Keratinocyte (primary cell): ENCODE measurements at regions not wholly inside any gene's neighbourhood (a gene's known extent, or its start where the extent isn't known, plus 50 kb on each side); places are given as distances from the start of the nearest gene placed in this dataset.

Source experiments
- DNase-seq: peaks from one replicate; pipeline ENCODE4 v3.0.0-alpha.2; 2011; ENCODE audit warnings: low read depth, missing footprints, low spot score
- FAIRE-seq: peaks from 2 replicates; lab custom pipeline; 2011; peaks lifted over from hg19 to GRCh38; lab: Jason Lieb, UNC
- H2AFZ ChIP-seq: 2 replicates; pipeline ENCODE4 v1.6.0; 2012; ENCODE audit warnings: low read length, control low read depth, inconsistent platforms; ENCODE audit not compliant: control insufficient read depth
- H3K27ac ChIP-seq: 2 replicates; pipeline ENCODE4 v1.5.1; 2011; ENCODE audit warnings: low read length; ENCODE audit not compliant: control insufficient read depth, insufficient read depth
- H3K27me3 ChIP-seq: 3 replicates; pipeline ENCODE4 v1.6.0; 2011; ENCODE audit warnings: low read length; ENCODE audit not compliant: control insufficient read depth, insufficient read depth; ENCODE audit errors: extremely low read depth
- H3K36me3 ChIP-seq, 2 experiments: 2 replicates in 1 of 2; 3 replicates in 1 of 2; pipeline ENCODE4 v1.5.1; 2011; ENCODE audit warnings: low read length in 2 of 2, mild to moderate bottlenecking in 1 of 2; ENCODE audit not compliant: control insufficient read depth in 2 of 2, insufficient read depth in 2 of 2; ENCODE audit errors: extremely low read depth in 1 of 2
- H3K4me1 ChIP-seq: 3 replicates; pipeline ENCODE4 v1.5.1; 2011; ENCODE audit warnings: low read length; ENCODE audit not compliant: control insufficient read depth, insufficient read depth; ENCODE audit errors: extremely low read depth
- H3K4me2 ChIP-seq: 3 replicates; pipeline ENCODE4 v1.6.0; 2011; ENCODE audit warnings: low read depth, low read length; ENCODE audit not compliant: control insufficient read depth, insufficient read depth; ENCODE audit errors: extremely low read depth
- H3K4me3 ChIP-seq, 3 experiments: fragments of 200-600 bp in 1 of 3; sonication (generic) in 1 of 3; 2 replicates in 2 of 3; 3 replicates in 1 of 3; pipeline ENCODE4 v1.5.1; 2011 to 2016; ENCODE audit warnings: low read length in 3 of 3, mild to moderate bottlenecking in 3 of 3, control low read depth in 2 of 3, inconsistent platforms in 1 of 3, low read depth in 1 of 3, mixed read lengths in 1 of 3, mixed run types in 1 of 3, moderate library complexity in 1 of 3; ENCODE audit not compliant: control insufficient read depth in 2 of 3, insufficient read depth in 2 of 3; ENCODE audit errors: extremely low read depth in 1 of 3
- H3K79me2 ChIP-seq: 2 replicates; pipeline ENCODE4 v1.6.0; 2012; ENCODE audit warnings: low read length; ENCODE audit not compliant: control insufficient read depth, insufficient read depth
- H3K9ac ChIP-seq: 3 replicates; pipeline ENCODE4 v1.6.0; 2011; ENCODE audit warnings: low read length; ENCODE audit not compliant: control insufficient read depth, insufficient read depth; ENCODE audit errors: extremely low read depth
- H3K9me1 ChIP-seq: 3 replicates; pipeline ENCODE4 v1.6.0; 2011; ENCODE audit warnings: low read length; ENCODE audit not compliant: control insufficient read depth, insufficient read depth; ENCODE audit errors: extremely low read depth
- H3K9me3 ChIP-seq: 2 replicates; pipeline ENCODE4 v1.5.1; 2012; ENCODE audit warnings: low read depth, low read length; ENCODE audit not compliant: control insufficient read depth
- H4K20me1 ChIP-seq: 3 replicates; pipeline ENCODE4 v1.6.0; 2011; ENCODE audit warnings: low read length; ENCODE audit not compliant: control insufficient read depth, insufficient read depth; ENCODE audit errors: extremely low read depth
- EZH2 ChIP-seq: IDR thresholded peaks from one replicate; pipeline ENCODE4 v1.6.1; 2012; ENCODE audit warnings: inconsistent platforms, mild to moderate bottlenecking, low read length, moderate library complexity
- dilution Hi-C: fragments of 300-500 bp; cut with MboI; formaldehyde crosslinking; loops from one replicate; pipeline ENCODE4 v1.7.0; 2020; ENCODE audit warnings: low sequenced_read_pairs; ENCODE audit not compliant: extremely low pct_ligation_motif_present
- TF ChIP-seq, protein P1 (sequence below), 3 experiments: IDR thresholded peaks in 1 of 3; conservative IDR thresholded peaks in 1 of 3; optimal IDR thresholded peaks in 1 of 3; 2 replicates in 2 of 3; 3 replicates in 1 of 3; pipeline versions ENCODE3 to v1.5.1; 2011; ENCODE audit warnings: low read length in 3 of 3, mild to moderate bottlenecking in 3 of 3, moderate library complexity in 2 of 3, control low read depth in 1 of 3, inconsistent platforms in 1 of 3; ENCODE audit not compliant: insufficient read depth in 2 of 3; ENCODE audit errors: extremely low read depth in 1 of 3

DNA sequence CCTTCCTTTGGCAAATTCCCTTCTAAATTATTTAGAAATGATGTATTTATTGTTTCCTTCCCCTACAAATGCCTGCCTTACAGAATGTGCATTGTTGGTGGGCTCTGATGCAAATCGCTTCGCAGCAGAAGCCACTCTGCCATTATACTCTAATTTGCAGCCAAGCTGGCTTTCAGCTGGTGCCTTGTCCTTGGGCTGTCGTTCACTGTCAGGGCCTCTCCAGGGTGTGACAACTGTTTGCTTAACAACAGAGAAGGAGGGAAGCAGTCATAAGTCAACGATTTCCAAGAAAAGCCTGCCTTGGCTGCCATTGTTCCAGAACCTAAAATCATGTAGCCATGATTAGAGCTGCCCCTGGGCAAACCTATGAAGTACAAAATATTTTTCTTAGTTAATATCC, 260.1 kb upstream of the RGMB start:
- H3K9me1 ChIP-seq, result no peaks in the 10 kb centered on the region
- no peak overlapping the region for H3K9ac ChIP-seq
- H2AFZ ChIP-seq, result no peak overlapping the region
- H3K4me1 ChIP-seq, result no peaks in the 10 kb centered on the region
- no peak overlapping the region for H3K4me2 ChIP-seq
- no peak overlapping the region for H3K4me3 ChIP-seq
- no peaks in the 10 kb centered on the region for H4K20me1 ChIP-seq
- no peak overlapping the region for H3K27ac ChIP-seq
- FAIRE-seq, result no peak
- H3K79me2 ChIP-seq, result no peaks in the 10 kb centered on the region
- no peaks in the 10 kb centered on the region for H3K36me3 ChIP-seq
- TF ChIP-seq, protein P1, sequence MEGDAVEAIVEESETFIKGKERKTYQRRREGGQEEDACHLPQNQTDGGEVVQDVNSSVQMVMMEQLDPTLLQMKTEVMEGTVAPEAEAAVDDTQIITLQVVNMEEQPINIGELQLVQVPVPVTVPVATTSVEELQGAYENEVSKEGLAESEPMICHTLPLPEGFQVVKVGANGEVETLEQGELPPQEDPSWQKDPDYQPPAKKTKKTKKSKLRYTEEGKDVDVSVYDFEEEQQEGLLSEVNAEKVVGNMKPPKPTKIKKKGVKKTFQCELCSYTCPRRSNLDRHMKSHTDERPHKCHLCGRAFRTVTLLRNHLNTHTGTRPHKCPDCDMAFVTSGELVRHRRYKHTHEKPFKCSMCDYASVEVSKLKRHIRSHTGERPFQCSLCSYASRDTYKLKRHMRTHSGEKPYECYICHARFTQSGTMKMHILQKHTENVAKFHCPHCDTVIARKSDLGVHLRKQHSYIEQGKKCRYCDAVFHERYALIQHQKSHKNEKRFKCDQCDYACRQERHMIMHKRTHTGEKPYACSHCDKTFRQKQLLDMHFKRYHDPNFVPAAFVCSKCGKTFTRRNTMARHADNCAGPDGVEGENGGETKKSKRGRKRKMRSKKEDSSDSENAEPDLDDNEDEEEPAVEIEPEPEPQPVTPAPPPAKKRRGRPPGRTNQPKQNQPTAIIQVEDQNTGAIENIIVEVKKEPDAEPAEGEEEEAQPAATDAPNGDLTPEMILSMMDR (optimal IDR thresholded peaks at IDR 0.05 in 1 of 3, IDR thresholded peaks at IDR 0.05 in 1 of 3, conservative IDR thresholded peaks at IDR 0.05 in 1 of 3; ENCODE audit: extremely low read depth in 1 of 3, insufficient read depth in 2 of 3, low read length in 3 of 3), result no peak
- no peak for TF ChIP-seq EZH2
- H3K27me3 ChIP-seq, result no peaks in the 10 kb centered on the region
- DNase-seq, result no peak
- dilution Hi-C loops, result no loop called here
- H3K9me3 ChIP-seq, result no peaks in the 10 kb centered on the region

DNA sequence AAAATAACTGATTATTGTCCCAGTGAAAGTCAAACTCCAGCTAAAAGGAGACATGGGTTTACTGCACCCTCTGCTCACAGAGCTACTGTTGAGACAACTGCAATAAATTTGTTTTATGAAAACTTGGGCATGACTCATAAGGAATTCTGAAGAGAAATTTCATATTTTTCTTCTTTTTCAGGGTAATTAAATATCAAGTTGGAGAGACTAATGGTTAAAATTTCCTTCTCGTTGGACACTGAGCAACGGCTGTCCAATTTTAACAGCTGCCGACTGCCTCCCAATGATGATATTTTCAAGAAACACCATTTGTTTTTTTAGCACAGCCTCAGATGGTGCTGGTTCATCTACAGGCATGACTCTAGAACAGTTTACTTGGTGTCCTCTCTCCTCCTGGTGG, 259.2 kb upstream of the RGMB start:
- Histone ChIP-seq H3K79me2 (no peaks in the 10 kb centered on the region), H3K4me2 (no peak overlapping the region), H3K9me3 (no peaks in the 10 kb centered on the region), H3K4me1 (no peaks in the 10 kb centered on the region), H3K9me1 (no peaks in the 10 kb centered on the region), H3K27ac (no peak overlapping the region), H4K20me1 (no peaks in the 10 kb centered on the region), H2AFZ (no peak overlapping the region), H3K27me3 (no peaks in the 10 kb centered on the region), H3K9ac (no peak overlapping the region), H3K4me3 (no peak overlapping the region), H3K36me3 (no peaks in the 10 kb centered on the region)
- no peak for TF ChIP-seq EZH2
- TF ChIP-seq, protein P1 (optimal IDR thresholded peaks at IDR 0.05 in 1 of 3, IDR thresholded peaks at IDR 0.05 in 1 of 3, conservative IDR thresholded peaks at IDR 0.05 in 1 of 3; ENCODE audit: extremely low read depth in 1 of 3, insufficient read depth in 2 of 3, low read length in 3 of 3), result no peak
- no peak for FAIRE-seq
- no peak for DNase-seq
- dilution Hi-C loops, result no loop called here
